Fibroblast of lung (primary cell): ENCODE measurements at regions not wholly inside any gene's neighbourhood (a gene's known extent, or its start where the extent isn't known, plus 50 kb on each side); places are given as distances from the start of the nearest gene placed in this dataset.

Source experiments
- DNase-seq, 2 donors: peaks; one replicate each; pipeline versions ENCODE4 v3.0.0 to v3.0.0-alpha.2; 2010; ENCODE audit warnings: low read depth in 2 of 2
- H2AFZ ChIP-seq: 2 replicates; pipeline ENCODE4 v1.5.1; 2012; ENCODE audit warnings: low read length, control low read depth, inconsistent platforms
- H3K27ac ChIP-seq: 2 replicates; pipeline ENCODE4 v1.5.1; 2011; ENCODE audit warnings: low read length, control low read depth; ENCODE audit not compliant: insufficient read depth
- H3K27me3 ChIP-seq: 2 replicates; pipeline ENCODE4 v1.5.1; 2011; ENCODE audit warnings: mild to moderate bottlenecking, low read length; ENCODE audit not compliant: control insufficient read depth, insufficient read depth
- H3K36me3 ChIP-seq: 2 replicates; pipeline ENCODE4 v1.5.1; 2011; ENCODE audit warnings: low read length; ENCODE audit not compliant: control insufficient read depth, insufficient read depth
- H3K4me1 ChIP-seq: 2 replicates; pipeline ENCODE4 v1.5.1; 2011; ENCODE audit warnings: low read length; ENCODE audit not compliant: control insufficient read depth, insufficient read depth; ENCODE audit errors: extremely low read depth
- H3K4me2 ChIP-seq: 2 replicates; pipeline ENCODE4 v1.5.1; 2011; ENCODE audit warnings: low read length, control low read depth; ENCODE audit not compliant: insufficient read depth; ENCODE audit errors: extremely low read depth
- H3K4me3 ChIP-seq, 4 experiments: fragments of 200-600 bp in 1 of 4; sonication (generic) in 1 of 4; replicated peaks in 1 of 4; 2 replicates each; pipeline ENCODE4 v1.5.1; 2011 to 2016; ENCODE audit warnings: low read length in 4 of 4, low read depth in 3 of 4, mild to moderate bottlenecking in 3 of 4, control low read depth in 2 of 4, inconsistent platforms in 1 of 4, mixed read lengths in 1 of 4; ENCODE audit not compliant: insufficient read depth in 1 of 4; ENCODE audit errors: control extremely low read depth in 1 of 4
- H3K79me2 ChIP-seq: 2 replicates; pipeline ENCODE4 v1.5.1; 2012; ENCODE audit warnings: mild to moderate bottlenecking, low read length, inconsistent platforms; ENCODE audit not compliant: control insufficient read depth, insufficient read depth
- H3K9ac ChIP-seq: 2 replicates; pipeline ENCODE4 v1.5.1; 2011; ENCODE audit warnings: mild to moderate bottlenecking, low read length, control low read depth; ENCODE audit not compliant: insufficient read depth
- H3K9me3 ChIP-seq: 2 replicates; pipeline ENCODE4 v1.5.1; 2012; ENCODE audit warnings: low read depth, low read length; ENCODE audit not compliant: control insufficient read depth, insufficient read depth
- H4K20me1 ChIP-seq: 2 replicates; pipeline ENCODE4 v1.5.1; 2011; ENCODE audit warnings: low read length; ENCODE audit not compliant: control insufficient read depth, insufficient read depth; ENCODE audit errors: extremely low read depth
- EZH2 ChIP-seq: IDR thresholded peaks from 2 replicates; pipeline ENCODE4 v1.5.1; 2012; ENCODE audit warnings: low read length, control low read depth, mild to moderate bottlenecking; ENCODE audit errors: missing control alignments
- TF ChIP-seq, protein P1 (sequence below), 2 donors: IDR thresholded peaks in 1 of 2; conservative IDR thresholded peaks in 1 of 2; 1 replicate in 1 of 2; 2 replicates in 1 of 2; pipeline ENCODE4 v1.5.1; 2011 to 2012; ENCODE audit warnings: low read length in 2 of 2, control low read depth in 1 of 2, inconsistent platforms in 1 of 2, low read depth in 1 of 2, mild to moderate bottlenecking in 1 of 2

DNA sequence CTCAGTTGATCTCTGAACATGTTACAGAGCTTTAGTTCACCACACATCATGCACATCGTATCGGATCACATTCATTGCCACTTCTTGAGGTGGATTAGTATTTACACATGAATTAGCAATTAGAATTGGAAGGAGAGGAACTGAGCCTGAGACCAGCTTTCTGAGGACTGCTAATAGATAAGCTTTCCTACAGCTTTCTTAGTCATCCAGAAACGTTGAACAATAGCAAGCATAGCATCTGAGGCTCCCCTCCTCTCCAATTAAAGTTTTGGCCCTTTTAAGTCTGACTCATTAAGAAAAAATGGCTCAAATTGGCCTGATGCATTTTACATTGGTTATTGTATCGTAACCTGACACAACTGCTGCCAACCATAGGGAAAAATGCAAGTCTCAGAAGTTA is 1130.4 kb downstream of the CDH8 start:
- Histone ChIP-seq H3K9ac (no peak overlapping the region), H2AFZ (no peak overlapping the region), H3K27me3 (no peaks in the 10 kb centered on the region), H3K4me2 (no peak overlapping the region), H3K9me3 (peaks cover 1% of the 10 kb centered on the region), H4K20me1 (no peaks in the 10 kb centered on the region), H3K4me3 (no peak overlapping the region), H3K79me2 (no peaks in the 10 kb centered on the region), H3K4me1 (no peaks in the 10 kb centered on the region), H3K27ac (no peak overlapping the region), H3K36me3 (no peaks in the 10 kb centered on the region)
- TF ChIP-seq, protein P1, sequence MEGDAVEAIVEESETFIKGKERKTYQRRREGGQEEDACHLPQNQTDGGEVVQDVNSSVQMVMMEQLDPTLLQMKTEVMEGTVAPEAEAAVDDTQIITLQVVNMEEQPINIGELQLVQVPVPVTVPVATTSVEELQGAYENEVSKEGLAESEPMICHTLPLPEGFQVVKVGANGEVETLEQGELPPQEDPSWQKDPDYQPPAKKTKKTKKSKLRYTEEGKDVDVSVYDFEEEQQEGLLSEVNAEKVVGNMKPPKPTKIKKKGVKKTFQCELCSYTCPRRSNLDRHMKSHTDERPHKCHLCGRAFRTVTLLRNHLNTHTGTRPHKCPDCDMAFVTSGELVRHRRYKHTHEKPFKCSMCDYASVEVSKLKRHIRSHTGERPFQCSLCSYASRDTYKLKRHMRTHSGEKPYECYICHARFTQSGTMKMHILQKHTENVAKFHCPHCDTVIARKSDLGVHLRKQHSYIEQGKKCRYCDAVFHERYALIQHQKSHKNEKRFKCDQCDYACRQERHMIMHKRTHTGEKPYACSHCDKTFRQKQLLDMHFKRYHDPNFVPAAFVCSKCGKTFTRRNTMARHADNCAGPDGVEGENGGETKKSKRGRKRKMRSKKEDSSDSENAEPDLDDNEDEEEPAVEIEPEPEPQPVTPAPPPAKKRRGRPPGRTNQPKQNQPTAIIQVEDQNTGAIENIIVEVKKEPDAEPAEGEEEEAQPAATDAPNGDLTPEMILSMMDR (conservative IDR thresholded peaks at IDR 0.05 in 1 of 2, IDR thresholded peaks at IDR 0.05 in 1 of 2; ENCODE audit: low read depth in 1 of 2, low read length in 2 of 2): no peak
- TF ChIP-seq EZH2: no peak
- DNase-seq: peak in 1 of 2 donors; percentile 85

DNA sequence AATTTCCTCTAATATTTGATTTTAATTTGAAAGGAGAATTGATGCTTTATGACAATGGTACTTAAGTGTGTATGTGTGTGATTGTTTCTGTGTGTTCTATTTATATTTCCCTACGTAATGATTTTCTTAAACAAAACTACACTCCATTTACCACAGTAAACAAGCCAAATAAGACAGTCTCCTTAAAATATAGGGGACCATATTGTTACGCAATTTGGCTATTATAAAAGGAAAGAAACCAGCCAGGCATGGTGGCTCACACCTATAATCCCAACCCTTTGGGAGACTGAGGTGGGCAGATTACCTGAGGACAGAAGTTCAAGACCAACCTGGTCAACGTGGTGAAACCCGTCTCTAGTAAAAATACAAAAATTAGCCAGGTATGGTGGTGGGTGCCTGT is 1134.1 kb downstream of the CDH8 start:
- Histone ChIP-seq H2AFZ (no peak overlapping the region), H3K9me3 (no peaks in the 10 kb centered on the region), H3K4me1 (no peaks in the 10 kb centered on the region), H3K4me2 (no peak overlapping the region), H3K36me3 (no peaks in the 10 kb centered on the region), H3K4me3 (no peak overlapping the region), H3K27ac (no peak overlapping the region), H3K79me2 (no peaks in the 10 kb centered on the region), H3K9ac (no peak overlapping the region), H4K20me1 (no peaks in the 10 kb centered on the region), H3K27me3 (no peaks in the 10 kb centered on the region)
- DNase-seq: no peak
- TF ChIP-seq EZH2: no peak
- TF ChIP-seq, protein P1 (conservative IDR thresholded peaks at IDR 0.05 in 1 of 2, IDR thresholded peaks at IDR 0.05 in 1 of 2; ENCODE audit: low read depth in 1 of 2, low read length in 2 of 2): no peak

DNA sequence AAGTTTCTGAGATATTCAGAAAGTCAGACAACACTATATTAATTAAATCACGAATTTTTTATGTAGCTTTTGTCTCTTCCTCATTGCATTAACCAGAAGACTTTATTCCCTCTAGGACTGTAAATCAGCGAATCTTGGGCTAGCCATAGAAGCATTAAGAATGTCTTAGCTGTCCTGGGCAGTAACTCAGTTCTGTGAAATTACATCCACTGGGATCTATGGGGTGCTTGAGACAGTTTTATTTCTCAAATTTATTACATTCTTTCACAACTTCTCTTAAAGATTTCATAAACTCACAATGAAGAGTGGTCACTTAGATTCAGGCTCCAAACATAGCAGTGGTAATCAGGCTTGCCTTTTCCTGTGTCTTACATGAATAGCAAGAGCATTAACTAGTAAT is 1153.4 kb downstream of the CDH8 start:
- Histone ChIP-seq H3K4me1 (no peaks in the 10 kb centered on the region), H4K20me1 (no peaks in the 10 kb centered on the region), H3K9ac (no peak overlapping the region), H3K36me3 (no peaks in the 10 kb centered on the region), H3K27me3 (no peaks in the 10 kb centered on the region), H3K27ac (no peak overlapping the region), H2AFZ (no peak overlapping the region), H3K4me2 (no peak overlapping the region), H3K9me3 (no peaks in the 10 kb centered on the region), H3K4me3 (no peak overlapping the region), H3K79me2 (no peaks in the 10 kb centered on the region)
- TF ChIP-seq, protein P1 (conservative IDR thresholded peaks at IDR 0.05 in 1 of 2, IDR thresholded peaks at IDR 0.05 in 1 of 2; ENCODE audit: low read depth in 1 of 2, low read length in 2 of 2): no peak
- TF ChIP-seq EZH2: no peak
- no peak for DNase-seq
